Trophoblast cell (in vitro differentiated cells and primary cell): ENCODE measurements at regions not wholly inside any gene's neighbourhood (a gene's known extent, or its start where the extent isn't known, plus 50 kb on each side); places are given as distances from the start of the nearest gene placed in this dataset.

Source experiments
- DNase-seq, 2 donors: peaks; one replicate each; pipeline ENCODE4 v3.0.0-alpha.2; 2016
- H2AFZ ChIP-seq: 2 replicates; pipeline ENCODE4 v1.6.1; 2013; ENCODE audit warnings: low read length, moderate library complexity, mild to moderate bottlenecking; ENCODE audit not compliant: insufficient read depth, poor library complexity
- H2AK5ac ChIP-seq: 2 replicates; pipeline ENCODE4 v1.6.1; 2013; ENCODE audit warnings: mild to moderate bottlenecking, low read length
- H2BK120ac ChIP-seq: 2 replicates; pipeline ENCODE4 v1.6.1; 2013; ENCODE audit warnings: low read length, mild to moderate bottlenecking, moderate library complexity; ENCODE audit not compliant: insufficient read depth, poor library complexity
- H2BK12ac ChIP-seq: 2 replicates; pipeline ENCODE4 v1.6.1; 2013; ENCODE audit warnings: mild to moderate bottlenecking, low read length, moderate library complexity
- H2BK5ac ChIP-seq: 2 replicates; pipeline ENCODE4 v1.6.1; 2013; ENCODE audit warnings: low read length, low read depth, moderate library complexity, mild to moderate bottlenecking; ENCODE audit not compliant: poor library complexity
- H3K14ac ChIP-seq: 2 replicates; pipeline ENCODE4 v1.6.1; 2013; ENCODE audit warnings: mild to moderate bottlenecking, low read length
- H3K18ac ChIP-seq: 2 replicates; pipeline ENCODE4 v1.6.1; 2013; ENCODE audit warnings: mild to moderate bottlenecking, low read length
- H3K23ac ChIP-seq: 2 replicates; pipeline ENCODE4 v1.6.1; 2013; ENCODE audit warnings: low read length
- H3K27ac ChIP-seq: 2 replicates; pipeline ENCODE4 v1.5.1; 2013; ENCODE audit warnings: low read depth, mild to moderate bottlenecking, inconsistent platforms, low read length, moderate library complexity
- H3K27me3 ChIP-seq: 2 replicates; pipeline ENCODE4 v1.6.1; 2013; ENCODE audit warnings: inconsistent platforms, mild to moderate bottlenecking, low read length, moderate library complexity; ENCODE audit not compliant: insufficient read depth
- H3K36me3 ChIP-seq, 2 experiments: 1 replicate in 1 of 2; 2 replicates in 1 of 2; pipeline ENCODE4 v1.6.1; 2013; ENCODE audit warnings: low read length in 2 of 2, mild to moderate bottlenecking in 2 of 2, moderate library complexity in 1 of 2; ENCODE audit not compliant: insufficient read depth in 2 of 2, control insufficient read depth in 1 of 2
- H3K4ac ChIP-seq: 2 replicates; pipeline ENCODE4 v1.6.1; 2013; ENCODE audit warnings: low read depth, mild to moderate bottlenecking, low read length, moderate library complexity
- H3K4me1 ChIP-seq, 2 experiments: 1 replicate in 1 of 2; 2 replicates in 1 of 2; pipeline ENCODE4 v1.6.1; 2013; ENCODE audit warnings: low read length in 2 of 2, mild to moderate bottlenecking in 2 of 2, moderate library complexity in 1 of 2; ENCODE audit not compliant: insufficient read depth in 2 of 2, control insufficient read depth in 1 of 2
- H3K4me2 ChIP-seq: 2 replicates; pipeline ENCODE4 v1.6.1; 2013; ENCODE audit warnings: inconsistent platforms, mild to moderate bottlenecking, low read length, moderate library complexity
- H3K4me3 ChIP-seq: 2 replicates; pipeline ENCODE4 v1.5.1; 2013; ENCODE audit warnings: mild to moderate bottlenecking, low read depth, low read length, inconsistent platforms
- H3K79me1 ChIP-seq: one replicate; pipeline ENCODE4 v1.6.1; 2013; ENCODE audit warnings: low read length
- H3K79me2 ChIP-seq: 2 replicates; pipeline ENCODE4 v1.6.1; 2013; ENCODE audit warnings: low read length, mild to moderate bottlenecking; ENCODE audit not compliant: control insufficient read depth, insufficient read depth, poor library complexity
- H3K9ac ChIP-seq: 2 replicates; pipeline ENCODE4 v1.6.1; 2013; ENCODE audit warnings: mild to moderate bottlenecking, low read length
- H3K9me3 ChIP-seq: 2 replicates; pipeline ENCODE4 v1.6.1; 2013; ENCODE audit warnings: low read depth, mild to moderate bottlenecking, control low read depth, inconsistent platforms, low read length; ENCODE audit not compliant: insufficient read depth
- H4K12ac ChIP-seq: 2 replicates; pipeline ENCODE4 v1.6.1; 2013; ENCODE audit warnings: low read depth, mild to moderate bottlenecking, low read length, moderate library complexity
- H4K8ac ChIP-seq: 2 replicates; pipeline ENCODE4 v1.6.1; 2013; ENCODE audit warnings: low read depth, mild to moderate bottlenecking, low read length, moderate library complexity
- H4K91ac ChIP-seq: one replicate; pipeline ENCODE4 v1.6.1; 2013; ENCODE audit warnings: low read depth, mild to moderate bottlenecking, low read length, moderate library complexity
- WGBS: extraction: QIAGEN DNeasy Blood & Tissue Kit; methylation state at CpG from one replicate; pipeline ENCODE4 v1.1.7; 2013; ENCODE audit warnings: missing lambda C conversion rate; ENCODE audit not compliant: insufficient read length, insufficient coverage; ENCODE audit errors: extremely low coverage; 5-methylcytosine and 5-hydroxymethylcytosine counted together

DNA sequence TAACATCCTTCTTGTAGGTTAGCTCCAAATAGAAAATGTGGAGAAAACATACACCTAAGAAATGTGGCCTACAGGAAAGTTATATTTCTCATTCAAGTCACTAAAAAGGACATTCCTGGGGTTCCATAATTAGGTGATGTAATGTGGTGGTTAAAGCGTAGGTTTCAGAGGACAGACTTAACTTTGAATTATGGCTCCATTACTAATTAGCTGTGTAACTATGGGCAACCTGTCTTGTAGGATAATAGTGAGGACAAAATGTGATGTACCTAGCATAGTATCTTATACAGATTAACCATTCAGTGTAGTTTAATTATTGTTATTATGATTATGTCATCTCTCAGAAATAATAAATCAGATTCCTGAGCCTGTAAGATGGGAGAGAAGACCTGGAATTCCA is 602.5 kb downstream of the TSN start:
- no peak overlapping the region for H2AFZ ChIP-seq
- no peak overlapping the region for H2BK5ac ChIP-seq
- H3K27me3 ChIP-seq = no peaks in the 10 kb centered on the region
- no peak overlapping the region for H3K14ac ChIP-seq
- no peaks in the 10 kb centered on the region for H3K36me3 ChIP-seq
- no peak overlapping the region for H2AK5ac ChIP-seq
- no peaks in the 10 kb centered on the region for H3K9me3 ChIP-seq
- H3K23ac ChIP-seq = no peak overlapping the region
- WGBS = no CpG with 5 or more reads among the region's 1 CpG
- H3K4ac ChIP-seq = no peak overlapping the region
- H3K27ac ChIP-seq = no peak overlapping the region
- H3K4me3 ChIP-seq = no peak overlapping the region
- H4K8ac ChIP-seq = no peak overlapping the region
- no peaks in the 10 kb centered on the region for H3K79me2 ChIP-seq
- H2BK12ac ChIP-seq = no peak overlapping the region
- DNase-seq = no peak
- no peak overlapping the region for H3K18ac ChIP-seq
- no peaks in the 10 kb centered on the region for H3K79me1 ChIP-seq
- H3K4me1 ChIP-seq = no peaks in the 10 kb centered on the region
- no peak overlapping the region for H2BK120ac ChIP-seq
- no peak overlapping the region for H4K12ac ChIP-seq
- H3K9ac ChIP-seq = no peak overlapping the region
- no peak overlapping the region for H4K91ac ChIP-seq
- H3K4me2 ChIP-seq = no peak overlapping the region

DNA sequence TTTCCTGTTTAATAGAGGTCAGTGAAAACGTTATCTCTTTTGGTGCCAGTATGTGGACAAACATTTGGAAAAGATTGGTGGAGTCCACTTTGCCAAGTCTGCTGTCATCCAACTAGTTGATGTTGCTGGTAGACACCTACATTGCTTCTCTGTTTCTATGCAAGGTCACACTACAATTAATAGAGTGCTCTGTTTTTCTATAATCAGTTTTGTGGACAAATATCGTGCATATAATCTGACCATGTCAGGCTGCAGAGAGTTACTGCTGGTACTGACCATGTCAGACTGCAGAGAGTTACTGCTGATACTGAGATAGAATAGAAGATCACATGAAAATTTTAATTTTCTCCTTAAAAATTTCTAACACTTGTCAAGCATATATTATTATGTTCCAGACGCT is 603.3 kb downstream of the TSN start:
- no peak for DNase-seq
- H3K9ac ChIP-seq = no peak overlapping the region
- no peak overlapping the region for H2AK5ac ChIP-seq
- H3K27me3 ChIP-seq = no peaks in the 10 kb centered on the region
- H3K4me1 ChIP-seq = no peaks in the 10 kb centered on the region
- no peaks in the 10 kb centered on the region for H3K9me3 ChIP-seq
- no peak overlapping the region for H4K8ac ChIP-seq
- H3K27ac ChIP-seq = no peak overlapping the region
- no peaks in the 10 kb centered on the region for H3K79me2 ChIP-seq
- no peak overlapping the region for H3K4ac ChIP-seq
- no peaks in the 10 kb centered on the region for H3K36me3 ChIP-seq
- H2BK12ac ChIP-seq = no peak overlapping the region
- no peak overlapping the region for H2BK120ac ChIP-seq
- H4K91ac ChIP-seq = no peak overlapping the region
- no peak overlapping the region for H3K18ac ChIP-seq
- H3K23ac ChIP-seq = no peak overlapping the region
- no peak overlapping the region for H2BK5ac ChIP-seq
- no peak overlapping the region for H4K12ac ChIP-seq
- no peak overlapping the region for H3K14ac ChIP-seq
- no peaks in the 10 kb centered on the region for H3K79me1 ChIP-seq
- no CpG with 5 or more reads among the region's 3 CpGs for WGBS
- no peak overlapping the region for H3K4me2 ChIP-seq
- no peak overlapping the region for H3K4me3 ChIP-seq
- no peak overlapping the region for H2AFZ ChIP-seq

DNA sequence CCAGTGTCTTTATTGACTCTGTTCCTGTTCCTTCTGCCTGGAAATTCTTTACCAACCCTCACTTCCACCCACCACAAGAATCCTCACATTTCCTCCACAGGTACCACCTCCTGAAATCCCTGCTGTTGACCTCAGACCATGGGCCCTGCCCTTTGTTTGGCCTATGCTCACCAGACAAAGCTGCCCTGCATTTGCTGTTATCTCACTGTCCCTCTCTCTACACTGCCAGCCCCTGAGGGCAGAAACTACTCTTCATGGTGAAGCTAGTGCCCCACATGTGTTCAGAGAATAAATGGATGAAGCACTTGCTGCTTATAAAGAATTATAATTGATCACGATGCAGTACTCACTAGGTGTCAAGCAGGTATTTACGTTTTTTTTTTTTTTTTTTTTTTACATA is 608.4 kb downstream of the TSN start:
- no peak overlapping the region for H4K91ac ChIP-seq
- H4K8ac ChIP-seq = no peak overlapping the region
- no peak overlapping the region for H4K12ac ChIP-seq
- no peak overlapping the region for H3K4me2 ChIP-seq
- no peaks in the 10 kb centered on the region for H3K4me1 ChIP-seq
- no peaks in the 10 kb centered on the region for H3K79me2 ChIP-seq
- H3K79me1 ChIP-seq = no peaks in the 10 kb centered on the region
- no peak overlapping the region for H3K9ac ChIP-seq
- no peaks in the 10 kb centered on the region for H3K36me3 ChIP-seq
- WGBS = no CpG with 5 or more reads among the region's 2 CpGs
- no peak overlapping the region for H3K4me3 ChIP-seq
- H2BK12ac ChIP-seq = no peak overlapping the region
- H2BK5ac ChIP-seq = no peak overlapping the region
- DNase-seq = no peak
- no peaks in the 10 kb centered on the region for H3K9me3 ChIP-seq
- no peak overlapping the region for H2BK120ac ChIP-seq
- H3K14ac ChIP-seq = no peak overlapping the region
- H3K4ac ChIP-seq = no peak overlapping the region
- H3K23ac ChIP-seq = no peak overlapping the region
- no peak overlapping the region for H2AFZ ChIP-seq
- H3K27me3 ChIP-seq = no peaks in the 10 kb centered on the region
- no peak overlapping the region for H2AK5ac ChIP-seq
- no peak overlapping the region for H3K18ac ChIP-seq
- H3K27ac ChIP-seq = no peak overlapping the region

DNA sequence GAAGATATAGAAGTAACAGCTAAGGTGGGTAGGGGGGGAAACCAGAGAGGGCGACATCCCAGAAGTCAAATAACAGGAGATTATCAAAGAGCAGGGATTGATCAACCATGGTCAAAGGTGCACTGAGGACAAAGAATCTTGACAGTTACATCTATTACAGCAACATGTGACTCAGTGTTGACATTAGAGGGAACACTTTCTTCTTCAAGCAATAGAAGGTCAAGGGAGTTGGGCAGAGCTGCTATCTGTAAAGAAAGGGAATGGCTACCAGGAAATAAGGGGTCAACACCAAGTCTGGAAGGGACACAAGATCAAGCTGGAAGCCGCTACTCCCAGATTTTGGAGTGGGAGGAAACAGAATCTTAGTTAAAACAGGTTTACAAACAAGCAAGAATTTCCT is 611.0 kb downstream of the TSN start:
- Histone ChIP-seq H3K4me3 (no peak overlapping the region), H2BK120ac (no peak overlapping the region), H4K12ac (no peak overlapping the region), H3K23ac (no peak overlapping the region), H3K27ac (no peak overlapping the region), H2AK5ac (no peak overlapping the region), H3K79me1 (no peaks in the 10 kb centered on the region), H3K4ac (no peak overlapping the region), H3K4me1 (no peaks in the 10 kb centered on the region), H3K4me2 (no peak overlapping the region), H4K8ac (no peak overlapping the region), H3K14ac (no peak overlapping the region), H2BK12ac (no peak overlapping the region), H3K27me3 (no peaks in the 10 kb centered on the region), H3K79me2 (no peaks in the 10 kb centered on the region), H4K91ac (no peak overlapping the region), H3K9me3 (no peaks in the 10 kb centered on the region), H2AFZ (no peak overlapping the region), H3K36me3 (no peaks in the 10 kb centered on the region), H2BK5ac (no peak overlapping the region), H3K9ac (no peak overlapping the region), H3K18ac (no peak overlapping the region)
- no CpG with 5 or more reads among the region's 2 CpGs for WGBS
- DNase-seq = no peak
